Fibroblast of gingiva (primary cell): ENCODE measurements at regions not wholly inside any gene's neighbourhood (a gene's known extent, or its start where the extent isn't known, plus 50 kb on each side); places are given as distances from the start of the nearest gene placed in this dataset.
"Not testable (repeated sequence)": the region's sequence is repeated elsewhere in the genome, so short reads cannot be mapped to it uniquely, and the experiment has no call there.

Experiments
- DNase-seq: peaks from one replicate; pipeline ENCODE4 v3.0.0-alpha.2; 2011; ENCODE audit warnings: low read depth

- no peak for DNase-seq
Observed at GRCh38 chr3:21020681-21021080, 730.3 kb downstream of the ZNF385D start.

DNA sequence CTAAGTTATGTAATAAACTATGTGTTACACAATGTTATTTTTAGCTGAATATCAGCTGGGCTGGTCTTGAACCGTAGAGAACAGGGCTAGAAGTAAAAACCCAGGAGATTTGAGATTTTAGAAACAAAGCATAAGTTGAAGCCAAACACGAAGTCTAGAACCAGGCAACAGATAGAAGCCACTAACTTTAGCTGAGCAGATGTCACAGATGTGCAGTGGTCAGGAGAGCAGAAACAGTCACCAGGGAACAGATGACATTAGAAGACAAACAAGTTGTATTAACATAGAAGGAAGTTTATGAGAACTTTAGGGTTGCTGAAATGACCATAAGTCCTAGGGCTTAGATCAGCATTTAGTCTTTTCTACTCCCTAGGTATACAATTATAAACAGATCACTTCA lies 731.0 kb downstream of the ZNF385D start:
- DNase-seq: no peak

- DNase-seq: no peak
Observed at GRCh38 chr3:21017115-21017852, 733.7 kb downstream of the ZNF385D start.

GRCh38 chr3:21013566-21013965 lies 737.4 kb downstream of the ZNF385D start:
- DNase-seq: no peak

DNA sequence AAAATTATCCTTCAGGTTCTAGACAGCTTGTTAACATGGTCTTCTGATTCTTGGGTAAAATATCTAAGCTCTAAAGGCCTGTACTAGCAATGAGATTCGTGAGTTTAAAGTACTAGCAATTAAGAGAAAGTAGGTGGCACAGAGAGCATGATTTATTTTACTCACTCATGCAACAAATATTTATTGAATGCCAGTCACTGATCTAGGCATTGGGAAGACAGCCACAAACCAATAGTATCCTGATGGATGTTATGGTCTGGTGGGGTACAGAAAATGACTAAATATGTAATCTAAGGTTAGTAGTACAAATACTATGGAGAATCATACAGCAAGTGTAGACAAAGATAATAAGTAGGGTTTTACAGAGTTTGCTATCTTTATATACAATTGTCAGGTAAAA lies 751.3 kb downstream of the ZNF385D start:
- no peak for DNase-seq

- no peak for DNase-seq
Observed at GRCh38 chr3:20997183-20997582, 753.8 kb downstream of the ZNF385D start.

- no peak for DNase-seq
Observed at GRCh38 chr3:20990896-20991295, 760.1 kb downstream of the ZNF385D start.

DNA sequence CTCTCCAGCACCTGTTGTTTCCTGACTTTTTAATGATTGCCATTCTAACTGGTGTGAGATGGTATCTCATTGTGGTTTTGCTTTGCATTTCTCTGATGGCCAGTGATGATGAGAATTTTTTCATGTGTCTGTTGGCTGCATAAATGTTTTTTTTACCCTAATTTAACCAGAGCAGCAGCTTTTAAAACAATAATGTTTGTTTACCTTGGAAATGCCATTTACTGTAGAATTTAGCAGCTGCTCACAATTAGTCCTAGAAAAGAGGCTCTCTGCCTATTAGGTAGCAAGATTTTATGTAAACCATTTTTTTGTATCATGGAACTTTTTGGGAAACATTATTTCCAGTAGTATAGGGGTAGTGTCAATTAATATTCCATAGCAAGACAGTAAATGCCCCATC lies 761.4 kb downstream of the ZNF385D start:
- not testable (repeated sequence) for DNase-seq

GRCh38 chr3:20984594-20985205 lies 766.3 kb downstream of the ZNF385D start:
- no peak for DNase-seq

DNA sequence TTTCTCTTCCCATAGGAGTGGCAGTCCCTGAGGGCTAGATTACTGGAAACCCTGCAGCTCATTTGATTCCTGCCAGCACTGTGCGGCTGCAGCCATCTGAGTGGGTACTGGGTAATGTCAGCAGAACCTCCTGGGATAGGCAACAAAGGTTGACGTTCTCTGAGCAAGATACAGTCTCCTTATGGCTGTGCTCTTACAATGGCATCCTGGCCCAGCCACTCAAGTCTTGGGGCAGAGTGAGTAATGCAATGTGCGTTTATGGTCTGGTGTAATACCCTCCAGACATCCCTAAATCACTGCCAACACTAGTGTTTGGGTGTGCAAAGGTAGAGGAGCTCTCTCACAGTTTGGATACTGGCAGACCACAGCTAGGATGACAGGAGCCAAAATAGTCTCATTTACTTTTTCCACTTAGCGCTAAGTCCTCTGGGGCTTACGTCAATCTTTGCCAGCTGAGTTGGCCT lies 775.8 kb downstream of the ZNF385D start:
- no peak for DNase-seq

- DNase-seq: no peak
Observed at GRCh38 chr3:20974396-20974795, 776.6 kb downstream of the ZNF385D start.

DNA sequence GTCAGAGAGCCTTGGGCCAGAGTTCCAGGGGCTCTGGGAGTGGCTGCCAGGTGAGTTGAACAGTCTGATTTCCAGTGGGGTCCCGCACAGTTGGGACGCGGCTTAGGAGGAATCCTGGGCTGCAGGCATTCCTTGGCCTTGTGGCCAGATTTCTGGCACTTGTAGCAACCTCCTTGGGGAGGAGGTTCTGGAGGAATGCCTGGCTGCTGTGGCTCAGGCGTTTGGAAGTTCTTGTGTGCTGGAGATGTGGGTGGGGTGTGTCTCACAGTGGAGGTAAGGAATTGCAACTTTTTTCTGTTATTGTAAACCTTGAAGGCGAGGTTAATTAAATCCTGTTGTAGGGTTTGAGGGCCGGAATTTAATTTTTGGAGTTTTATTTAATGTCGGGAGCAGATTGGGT lies 780.2 kb downstream of the ZNF385D start:
- DNase-seq: not testable (repeated sequence)

DNA sequence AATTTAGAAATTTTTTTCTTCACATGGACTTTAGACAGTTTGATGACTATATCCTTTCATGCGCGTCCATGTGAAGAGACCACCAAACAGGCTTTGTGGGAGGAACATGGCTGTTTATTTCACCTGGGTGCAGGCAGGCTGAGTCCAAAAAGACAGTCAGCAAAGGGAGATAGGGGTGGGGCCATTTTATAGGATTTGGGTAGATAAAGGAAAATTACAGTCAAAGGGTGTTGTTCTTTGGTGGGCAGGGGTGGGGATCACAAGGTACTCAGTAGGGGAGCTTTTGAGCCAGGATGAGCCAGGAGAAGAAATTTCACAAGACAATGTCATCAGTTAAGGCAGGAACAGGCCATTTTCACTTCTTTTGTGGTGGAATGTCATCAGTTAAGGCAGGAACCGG lies 781.5 kb upstream of the SGO1 start:
- DNase-seq: not testable (repeated sequence)

DNA sequence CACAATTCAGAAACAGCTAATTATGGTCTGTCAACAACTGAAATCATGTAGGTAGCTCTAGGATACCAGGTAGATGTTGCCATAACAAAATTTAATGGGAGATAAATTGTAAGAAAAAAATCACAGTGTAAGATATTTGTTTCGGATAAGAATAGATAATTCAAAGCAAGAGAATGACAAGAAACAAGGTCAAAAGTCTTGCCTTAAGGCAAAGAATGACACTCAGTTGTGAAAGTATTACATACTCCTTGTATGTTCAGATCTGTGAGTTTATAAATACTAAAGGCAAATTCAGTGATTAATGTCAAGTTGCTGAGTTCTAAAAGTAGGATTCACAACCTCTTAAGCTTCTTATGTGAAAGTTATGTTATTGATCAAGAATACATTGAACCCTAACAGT lies 772.2 kb upstream of the SGO1 start:
- no peak for DNase-seq

DNA sequence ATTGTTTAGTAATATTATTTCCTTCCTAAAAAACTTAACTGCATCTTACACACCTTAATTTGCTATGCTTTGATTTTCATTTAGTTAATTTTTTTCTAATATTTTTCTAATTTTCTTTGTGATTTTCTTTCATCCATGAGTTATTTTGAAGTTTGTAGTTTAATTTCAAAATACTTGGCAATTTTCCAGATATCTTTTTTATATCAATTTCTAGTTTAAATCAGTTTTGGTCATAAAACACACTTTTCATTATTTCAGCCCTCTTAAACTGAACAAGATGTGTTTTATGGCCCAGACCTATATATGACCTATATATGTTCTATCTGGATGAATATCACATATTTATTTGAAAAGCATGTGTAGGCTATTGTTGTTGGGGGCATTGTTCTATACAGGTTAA lies 759.9 kb upstream of the SGO1 start:
- DNase-seq: no peak

- DNase-seq: no peak
Observed at GRCh38 chr3:20935791-20936190, 749.8 kb upstream of the SGO1 start.

DNA sequence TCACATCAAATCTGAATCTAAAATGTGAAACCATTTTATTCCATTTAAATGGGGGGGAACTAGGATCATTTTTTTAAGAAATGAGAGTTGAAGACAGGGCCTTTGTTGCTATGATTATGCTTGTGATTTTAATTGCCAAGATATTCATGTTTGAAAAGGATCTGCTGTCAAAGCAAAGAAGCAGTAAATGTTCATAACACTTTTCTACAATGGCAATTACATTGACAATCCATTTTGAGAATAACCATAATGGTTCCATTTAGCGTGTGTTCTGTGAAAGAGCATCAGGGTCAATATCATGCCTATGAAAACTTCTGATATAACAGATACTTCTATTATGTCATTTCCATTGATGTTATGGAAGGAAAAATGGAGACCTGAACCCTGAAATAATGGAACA lies 745.8 kb upstream of the SGO1 start:
- DNase-seq: no peak

- DNase-seq: no peak
Observed at GRCh38 chr3:20930034-20930433, 744.0 kb upstream of the SGO1 start.

- DNase-seq: no peak
Observed at GRCh38 chr3:20924646-20925385, 738.8 kb upstream of the SGO1 start.

DNA sequence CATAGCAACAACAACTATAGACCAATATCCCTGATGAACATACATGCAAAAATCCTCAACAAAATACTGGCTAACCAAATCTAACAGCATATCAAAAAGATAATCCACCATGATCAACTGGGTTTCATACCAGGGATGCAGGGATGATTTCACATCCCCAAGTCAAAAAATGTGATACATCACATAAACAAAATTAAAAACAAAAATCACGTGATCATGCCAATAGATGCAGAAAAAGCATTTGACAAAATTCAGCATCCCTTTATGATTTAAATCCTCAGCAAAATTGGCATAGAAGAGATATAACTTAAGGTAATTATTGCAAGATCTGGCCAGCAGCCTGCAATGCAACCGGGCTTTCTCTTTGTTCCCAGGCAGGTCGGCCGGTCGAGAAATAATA lies 735.1 kb upstream of the SGO1 start:
- not testable (repeated sequence) for DNase-seq

DNA sequence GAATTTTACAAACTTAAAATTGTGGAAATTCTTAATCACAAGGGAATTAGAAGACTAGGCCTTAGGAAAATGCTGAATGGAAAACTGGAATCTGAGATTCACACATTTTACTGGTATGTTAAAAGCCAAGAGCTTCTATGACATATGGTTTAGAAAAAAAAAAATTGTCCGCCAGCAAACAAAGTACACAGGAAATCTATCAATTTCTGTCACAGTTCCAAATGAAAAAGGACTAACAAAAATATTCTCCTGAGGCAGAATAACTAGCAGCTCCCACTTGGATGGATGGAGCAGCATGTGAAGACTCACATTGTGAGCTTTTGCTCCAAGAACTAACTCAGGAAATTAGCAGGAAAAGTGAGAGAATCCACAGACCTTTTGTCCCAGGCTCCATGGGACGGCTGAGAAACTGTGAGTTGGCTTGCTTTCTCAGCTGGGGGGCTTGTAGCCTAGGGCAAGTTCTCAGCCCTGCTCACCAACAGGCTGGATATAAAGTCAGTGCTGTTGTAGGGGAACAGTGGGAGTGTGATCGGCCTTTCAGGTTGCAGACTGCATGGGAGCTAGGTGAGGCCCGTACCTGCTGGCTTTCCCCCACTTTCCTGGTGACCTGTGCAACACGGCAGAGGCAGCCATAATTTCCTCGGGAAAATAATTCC lies 731.1 kb upstream of the SGO1 start:
- no peak for DNase-seq

DNA sequence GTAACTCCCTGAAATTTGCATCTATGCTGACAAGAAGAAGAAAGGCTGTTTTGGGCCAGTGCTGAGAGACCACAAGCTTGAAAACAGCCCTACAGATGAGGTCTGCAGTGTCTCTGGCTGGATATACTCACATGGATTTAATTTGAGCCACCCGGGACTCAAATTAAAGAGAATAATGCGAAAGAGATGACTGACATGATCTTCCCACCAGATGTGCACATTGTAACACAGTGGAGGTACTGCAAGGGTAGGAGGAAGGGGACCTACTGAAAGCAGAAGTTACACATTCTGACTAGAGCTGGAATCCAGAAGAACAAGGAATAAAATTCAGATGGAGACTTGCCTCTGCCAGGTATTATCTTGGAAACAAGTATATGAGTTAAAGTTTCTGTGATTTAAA lies 728.3 kb upstream of the SGO1 start:
- DNase-seq: no peak

- no peak for DNase-seq
Observed at GRCh38 chr3:20912406-20912805, 726.4 kb upstream of the SGO1 start.
